ENCODE measurements at regions not wholly inside any gene's neighbourhood (a gene's known extent, or its start where the extent isn't known, plus 50 kb on each side); places are given as distances from the start of the nearest gene placed in this dataset.

- DNase-seq: no peak
- TF ChIP-seq POLR2A (IDR thresholded peaks at IDR 0.05): no peak
- TF ChIP-seq, protein P1, sequence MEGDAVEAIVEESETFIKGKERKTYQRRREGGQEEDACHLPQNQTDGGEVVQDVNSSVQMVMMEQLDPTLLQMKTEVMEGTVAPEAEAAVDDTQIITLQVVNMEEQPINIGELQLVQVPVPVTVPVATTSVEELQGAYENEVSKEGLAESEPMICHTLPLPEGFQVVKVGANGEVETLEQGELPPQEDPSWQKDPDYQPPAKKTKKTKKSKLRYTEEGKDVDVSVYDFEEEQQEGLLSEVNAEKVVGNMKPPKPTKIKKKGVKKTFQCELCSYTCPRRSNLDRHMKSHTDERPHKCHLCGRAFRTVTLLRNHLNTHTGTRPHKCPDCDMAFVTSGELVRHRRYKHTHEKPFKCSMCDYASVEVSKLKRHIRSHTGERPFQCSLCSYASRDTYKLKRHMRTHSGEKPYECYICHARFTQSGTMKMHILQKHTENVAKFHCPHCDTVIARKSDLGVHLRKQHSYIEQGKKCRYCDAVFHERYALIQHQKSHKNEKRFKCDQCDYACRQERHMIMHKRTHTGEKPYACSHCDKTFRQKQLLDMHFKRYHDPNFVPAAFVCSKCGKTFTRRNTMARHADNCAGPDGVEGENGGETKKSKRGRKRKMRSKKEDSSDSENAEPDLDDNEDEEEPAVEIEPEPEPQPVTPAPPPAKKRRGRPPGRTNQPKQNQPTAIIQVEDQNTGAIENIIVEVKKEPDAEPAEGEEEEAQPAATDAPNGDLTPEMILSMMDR (IDR thresholded peaks at IDR 0.05): no peak
- no peak overlapping the region for H3K27ac ChIP-seq
- no peak overlapping the region for H3K4me3 ChIP-seq
- WGBS, 2 donors: 33 to 53% methylated on average over 2 of the region's 2 CpGs
- no peaks in the 10 kb centered on the region for H3K27me3 ChIP-seq
- H3K4me1 ChIP-seq: peaks cover 0 to 4% (median 3%) of the 10 kb centered on the region in 3 donors
- H3K36me3 ChIP-seq: no peaks in the 10 kb centered on the region
- intact Hi-C loops (cut with DNase I): no loop called here
- no peaks in the 10 kb centered on the region for H3K9me3 ChIP-seq
Measured at GRCh38 chr9:107805201-107805600, 315.6 kb upstream of the KLF4 start.

DNA sequence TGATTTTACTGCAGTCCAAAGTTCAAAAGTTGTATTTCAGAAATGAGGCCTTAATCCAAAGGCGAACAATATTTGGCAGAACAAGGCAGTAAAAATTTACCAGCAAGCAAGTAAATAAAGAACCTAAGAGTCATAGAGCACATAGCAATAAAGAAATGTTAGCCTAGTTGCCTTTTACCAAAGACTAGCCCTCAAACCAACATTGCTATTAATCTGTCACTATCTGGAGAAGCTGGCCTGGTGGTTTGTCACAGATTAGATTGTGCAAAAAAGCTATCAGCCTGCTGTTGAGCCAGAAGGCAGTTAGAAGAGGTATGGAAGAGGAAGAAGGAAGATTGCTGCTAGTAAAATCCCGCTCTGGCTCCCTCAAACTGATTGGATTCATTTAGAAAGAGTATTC is 304.7 kb upstream of the KLF4 start:
- TF ChIP-seq, protein P1 (IDR thresholded peaks at IDR 0.05): no peak
- no peak for TF ChIP-seq POLR2A (IDR thresholded peaks at IDR 0.05)
- 75 to 77% methylated on average over 2 of the region's 2 CpGs for WGBS, 2 donors

DNA sequence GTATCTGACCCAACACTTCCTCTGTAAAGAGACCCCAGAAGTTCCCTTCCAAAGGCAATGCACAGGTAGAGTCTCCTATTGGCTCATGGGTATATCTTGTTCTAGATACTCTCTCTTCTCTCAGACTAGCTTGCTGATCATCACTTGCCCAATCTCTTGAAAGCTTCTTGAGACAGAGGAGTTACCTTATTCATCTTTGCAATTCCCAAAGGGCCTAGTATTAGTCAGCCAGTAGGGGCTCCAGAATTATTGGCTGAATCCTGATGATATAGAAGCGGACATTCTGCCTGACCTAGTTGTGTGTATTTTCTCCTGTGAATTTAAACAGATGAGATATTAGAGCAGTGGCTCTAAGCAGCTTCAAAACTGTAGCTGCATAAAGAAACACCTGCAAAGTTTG is 304.0 kb upstream of the KLF4 start:
- DNase-seq: no peak
- H3K36me3 ChIP-seq: no peaks in the 10 kb centered on the region
- no peaks in the 10 kb centered on the region for H3K4me1 ChIP-seq
- intact Hi-C loops (cut with DNase I): no loop called here
- no peaks in the 10 kb centered on the region for H3K27me3 ChIP-seq
- no peaks in the 10 kb centered on the region for H3K9me3 ChIP-seq
- no peak overlapping the region for H3K4me3 ChIP-seq
- TF ChIP-seq, protein P1 (IDR thresholded peaks at IDR 0.05): no peak
- no peak for TF ChIP-seq POLR2A (IDR thresholded peaks at IDR 0.05)
- no peak overlapping the region for H3K27ac ChIP-seq
- 60 to 90% methylated on average over 1 of the region's 1 CpG for WGBS, 2 donors

More for the DNA sequence above, 304.7 kb upstream of the KLF4 start:
- no peaks in the 10 kb centered on the region for H3K9me3 ChIP-seq
- no peak for DNase-seq
- intact Hi-C loops (cut with DNase I): no loop called here
- H3K27me3 ChIP-seq: no peaks in the 10 kb centered on the region
- H3K27ac ChIP-seq: no peak overlapping the region
- no peaks in the 10 kb centered on the region for H3K4me1 ChIP-seq
- no peaks in the 10 kb centered on the region for H3K36me3 ChIP-seq
- no peak overlapping the region for H3K4me3 ChIP-seq

- Histone ChIP-seq H3K27ac (no peak overlapping the region), H3K4me3 (no peak overlapping the region), H3K4me1 (no peaks in the 10 kb centered on the region), H3K36me3 (no peaks in the 10 kb centered on the region), H3K9me3 (no peaks in the 10 kb centered on the region), H3K27me3 (no peaks in the 10 kb centered on the region)
- 67 to 82% methylated on average over 1 of the region's 1 CpG for WGBS, 2 donors
- intact Hi-C loops (cut with DNase I): no loop called here
- no peak for TF ChIP-seq POLR2A (IDR thresholded peaks at IDR 0.05)
- TF ChIP-seq, protein P1 (IDR thresholded peaks at IDR 0.05): no peak
- no peak for DNase-seq
Measured at GRCh38 chr9:107792596-107792995, 303.0 kb upstream of the KLF4 start.

DNA sequence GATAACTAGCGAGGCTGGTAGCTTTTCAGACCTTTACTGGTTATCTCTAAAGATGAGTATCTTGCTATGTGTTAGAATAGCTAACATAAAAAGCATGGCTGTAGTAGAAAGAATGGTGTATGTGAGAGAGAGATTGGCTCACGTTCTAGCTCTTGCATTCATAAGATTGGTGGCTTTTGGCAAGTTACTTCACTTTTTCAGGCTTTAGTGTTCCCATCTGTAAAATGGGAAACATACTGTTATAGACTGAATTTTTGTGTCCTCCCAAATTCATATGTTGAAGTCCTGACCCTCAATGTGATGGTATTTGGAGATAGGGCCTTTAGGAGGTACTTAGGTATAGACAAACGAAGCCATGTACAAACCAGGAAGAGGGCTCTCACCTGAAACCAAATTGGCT is 302.4 kb upstream of the KLF4 start:
- WGBS, 2 donors: 79 to 84% methylated on average over 3 of the region's 3 CpGs
- Histone ChIP-seq H3K4me3 (no peak overlapping the region), H3K27me3 (no peaks in the 10 kb centered on the region), H3K4me1 (no peaks in the 10 kb centered on the region), H3K36me3 (no peaks in the 10 kb centered on the region), H3K9me3 (no peaks in the 10 kb centered on the region), H3K27ac (no peak overlapping the region)
- intact Hi-C loops (cut with DNase I): no loop called here
- DNase-seq: no peak
- no peak for TF ChIP-seq POLR2A (IDR thresholded peaks at IDR 0.05)
- TF ChIP-seq, protein P1 (IDR thresholded peaks at IDR 0.05): no peak
